ENCODE measurements at regions not wholly inside any gene's neighbourhood (a gene's known extent, or its start where the extent isn't known, plus 50 kb on each side); places are given as distances from the start of the nearest gene placed in this dataset.

- TF ChIP-seq ZNF134 (CRISPR knock-in tag; conservative IDR thresholded peaks at IDR 0.05) = no peak
- no peak for TF ChIP-seq CTCF (IDR thresholded peaks at IDR 0.05 in 2 of 3, conservative IDR thresholded peaks at IDR 0.05 in 1 of 3; ENCODE audit: insufficient read depth in 2 of 3, low read depth in 1 of 3, low read length in 3 of 3)
- TF ChIP-seq CBFA2T3 (IDR thresholded peaks at IDR 0.05) = no peak
These were observed 208.2 kb upstream of the SOX21 start for GRCh38 chr13:94920578-94920977.

All from K562 (cell line).